RWPE2 (cell line): ENCODE measurements at regions not wholly inside any gene's neighbourhood (a gene's known extent, or its start where the extent isn't known, plus 50 kb on each side); places are given as distances from the start of the nearest gene placed in this dataset.

Experiments
- ATAC-seq: fragments of 200-7000 bp; cut with Tn5 transposase; 3 replicates; pipeline ENCODE4 v1.9.1; 2021; ENCODE audit warnings: low read depth
- DNase-seq: peaks from one replicate; pipeline ENCODE4 v3.0.0-alpha.2; 2020; ENCODE audit warnings: low spot score
- H3K27ac ChIP-seq: fragments of 450-650 bp; 2 replicates; pipeline ENCODE4 v1.5.1; 2017; ENCODE audit warnings: mild to moderate bottlenecking; ENCODE audit not compliant: poor library complexity, severe bottlenecking
- H3K27me3 ChIP-seq: fragments of 250-450 bp; sonication (Bioruptor Pico); 2 replicates; pipeline ENCODE4 v1.5.1; 2021; ENCODE audit warnings: mild to moderate bottlenecking, moderate library complexity; ENCODE audit not compliant: insufficient read depth, poor library complexity, severe bottlenecking
- H3K36me3 ChIP-seq: fragments of 250-450 bp; sonication (Bioruptor Pico); 2 replicates; pipeline ENCODE4 v1.5.1; 2020; ENCODE audit warnings: low read depth, mild to moderate bottlenecking, moderate library complexity
- H3K4me1 ChIP-seq: fragments of 250-450 bp; sonication (Bioruptor Pico); 2 replicates; pipeline ENCODE4 v1.5.1; 2021; ENCODE audit warnings: mild to moderate bottlenecking, moderate library complexity; ENCODE audit not compliant: insufficient read depth, poor library complexity, severe bottlenecking
- H3K4me3 ChIP-seq: fragments of 250-450 bp; sonication (Bioruptor Pico); 2 replicates; pipeline ENCODE4 v1.5.1; 2021; ENCODE audit warnings: mild to moderate bottlenecking, moderate library complexity; ENCODE audit not compliant: severe bottlenecking
- H3K9me3 ChIP-seq: fragments of 250-450 bp; sonication (Bioruptor Pico); 2 replicates; pipeline ENCODE4 v1.5.1; 2021; ENCODE audit warnings: mild to moderate bottlenecking, moderate library complexity; ENCODE audit not compliant: severe bottlenecking
- TF ChIP-seq, protein P1 (sequence below): fragments of 450-650 bp; IDR thresholded peaks from one replicate; pipeline ENCODE4 v1.5.1; 2017; ENCODE audit warnings: mild to moderate bottlenecking, moderate library complexity; ENCODE audit not compliant: poor library complexity, severe bottlenecking

DNA sequence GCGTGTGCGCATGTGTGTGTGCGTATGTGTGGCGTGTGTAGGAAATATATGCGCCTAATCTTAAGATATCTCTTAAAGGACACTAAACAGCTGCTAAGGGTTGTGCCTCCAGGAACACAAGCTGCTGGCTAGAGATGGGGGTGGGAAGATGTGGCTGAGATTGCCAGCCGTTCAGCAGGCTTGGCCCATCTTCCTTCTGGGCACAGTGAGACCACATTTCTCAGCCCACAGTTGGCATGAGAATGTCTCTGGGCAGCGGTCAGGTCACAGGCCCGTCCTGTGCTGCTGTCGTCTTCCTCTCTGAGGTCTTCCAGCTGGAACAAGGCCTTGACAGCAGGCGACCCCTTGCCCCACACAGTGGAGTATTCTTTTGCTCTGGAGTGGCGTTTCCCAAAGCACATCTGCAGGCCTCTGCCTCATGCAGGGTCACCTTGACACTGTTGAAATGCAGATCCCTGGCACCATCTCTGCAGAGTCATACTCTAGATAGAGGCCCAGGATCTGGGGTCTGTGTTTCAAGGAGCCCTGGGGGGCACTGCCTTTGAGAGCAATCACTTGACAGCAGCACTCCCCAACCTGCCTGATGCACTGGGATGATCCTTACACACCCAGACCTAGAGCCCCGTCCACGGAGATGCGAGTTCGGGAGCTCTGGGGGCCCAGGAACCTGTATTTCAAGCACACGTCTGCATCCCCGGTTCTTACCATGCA lies 335.5 kb upstream of the SFSWAP start:
- Histone ChIP-seq H3K36me3 (no peaks in the 10 kb centered on the region), H3K27ac (no peak overlapping the region), H3K9me3 (no peaks in the 10 kb centered on the region), H3K4me1 (no peaks in the 10 kb centered on the region), H3K4me3 (no peak overlapping the region), H3K27me3 (peaks cover 10% of the 10 kb centered on the region)
- no peak for DNase-seq
- ATAC-seq, result no peak
- TF ChIP-seq, protein P1, sequence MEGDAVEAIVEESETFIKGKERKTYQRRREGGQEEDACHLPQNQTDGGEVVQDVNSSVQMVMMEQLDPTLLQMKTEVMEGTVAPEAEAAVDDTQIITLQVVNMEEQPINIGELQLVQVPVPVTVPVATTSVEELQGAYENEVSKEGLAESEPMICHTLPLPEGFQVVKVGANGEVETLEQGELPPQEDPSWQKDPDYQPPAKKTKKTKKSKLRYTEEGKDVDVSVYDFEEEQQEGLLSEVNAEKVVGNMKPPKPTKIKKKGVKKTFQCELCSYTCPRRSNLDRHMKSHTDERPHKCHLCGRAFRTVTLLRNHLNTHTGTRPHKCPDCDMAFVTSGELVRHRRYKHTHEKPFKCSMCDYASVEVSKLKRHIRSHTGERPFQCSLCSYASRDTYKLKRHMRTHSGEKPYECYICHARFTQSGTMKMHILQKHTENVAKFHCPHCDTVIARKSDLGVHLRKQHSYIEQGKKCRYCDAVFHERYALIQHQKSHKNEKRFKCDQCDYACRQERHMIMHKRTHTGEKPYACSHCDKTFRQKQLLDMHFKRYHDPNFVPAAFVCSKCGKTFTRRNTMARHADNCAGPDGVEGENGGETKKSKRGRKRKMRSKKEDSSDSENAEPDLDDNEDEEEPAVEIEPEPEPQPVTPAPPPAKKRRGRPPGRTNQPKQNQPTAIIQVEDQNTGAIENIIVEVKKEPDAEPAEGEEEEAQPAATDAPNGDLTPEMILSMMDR, result no peak

DNA sequence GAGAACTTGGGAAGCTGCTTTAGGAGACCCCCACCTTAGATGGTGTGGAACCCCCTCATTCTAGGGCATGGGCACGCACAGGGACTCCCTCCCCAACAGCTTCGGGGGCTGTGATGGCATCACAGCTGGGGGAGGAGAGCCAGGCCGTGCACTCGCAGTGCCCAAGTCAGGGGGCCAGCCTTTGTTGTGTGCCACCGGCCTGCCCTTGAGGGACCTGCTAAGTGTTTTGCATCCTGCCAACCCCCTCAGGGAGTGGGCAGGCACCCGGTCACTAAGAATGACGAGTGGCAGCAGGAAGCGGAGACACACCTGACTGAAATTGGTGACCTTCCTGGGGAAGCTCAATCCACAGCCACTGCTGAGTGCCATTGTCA lies 334.9 kb upstream of the SFSWAP start:
- peaks cover 15% of the 10 kb centered on the region for H3K27me3 ChIP-seq
- H3K4me3 ChIP-seq, result no peak overlapping the region
- ATAC-seq (no peak), DNase-seq (no peak)
- no peaks in the 10 kb centered on the region for H3K36me3 ChIP-seq
- no peak overlapping the region for H3K27ac ChIP-seq
- TF ChIP-seq, protein P1, result no peak
- H3K9me3 ChIP-seq, result no peaks in the 10 kb centered on the region
- H3K4me1 ChIP-seq, result no peaks in the 10 kb centered on the region

DNA sequence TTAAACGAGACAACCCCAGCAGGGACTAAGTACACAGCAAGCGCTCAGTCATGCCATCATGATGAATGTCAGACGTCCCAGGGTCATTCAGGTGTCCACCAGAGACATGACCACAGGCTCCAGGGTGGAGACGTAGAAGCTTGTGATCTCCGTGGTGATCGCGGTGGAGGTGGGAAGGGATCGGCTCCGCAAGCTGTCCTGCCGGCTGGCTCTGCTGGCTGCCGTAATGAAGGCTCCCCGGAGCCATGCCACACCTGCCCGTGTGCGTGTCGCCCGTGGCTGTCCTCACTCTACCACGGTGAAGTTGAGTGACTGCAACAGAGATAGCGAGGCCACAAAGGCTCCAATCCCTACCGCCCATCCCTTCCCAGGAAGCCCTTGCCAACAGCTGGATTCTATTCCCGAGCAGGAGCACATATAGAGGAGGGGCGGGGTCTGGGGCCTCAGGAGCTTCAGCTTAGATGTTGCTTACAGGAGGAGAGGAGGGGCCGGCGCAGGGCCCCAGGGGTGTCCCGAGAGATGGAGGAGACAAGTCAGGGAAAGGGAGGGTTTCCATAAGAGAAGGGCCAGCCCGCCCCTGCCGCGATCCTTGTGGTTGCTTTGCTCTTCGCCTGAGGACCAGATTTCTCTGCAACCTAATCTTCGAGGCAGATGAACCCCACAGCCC lies 332.6 kb upstream of the SFSWAP start:
- Histone ChIP-seq H3K4me1 (no peaks in the 10 kb centered on the region), H3K27ac (no peak overlapping the region), H3K27me3 (peaks cover 23% of the 10 kb centered on the region), H3K36me3 (no peaks in the 10 kb centered on the region), H3K9me3 (no peaks in the 10 kb centered on the region), H3K4me3 (no peak overlapping the region)
- ATAC-seq (no peak), DNase-seq (no peak)
- TF ChIP-seq, protein P1, result no peak

DNA sequence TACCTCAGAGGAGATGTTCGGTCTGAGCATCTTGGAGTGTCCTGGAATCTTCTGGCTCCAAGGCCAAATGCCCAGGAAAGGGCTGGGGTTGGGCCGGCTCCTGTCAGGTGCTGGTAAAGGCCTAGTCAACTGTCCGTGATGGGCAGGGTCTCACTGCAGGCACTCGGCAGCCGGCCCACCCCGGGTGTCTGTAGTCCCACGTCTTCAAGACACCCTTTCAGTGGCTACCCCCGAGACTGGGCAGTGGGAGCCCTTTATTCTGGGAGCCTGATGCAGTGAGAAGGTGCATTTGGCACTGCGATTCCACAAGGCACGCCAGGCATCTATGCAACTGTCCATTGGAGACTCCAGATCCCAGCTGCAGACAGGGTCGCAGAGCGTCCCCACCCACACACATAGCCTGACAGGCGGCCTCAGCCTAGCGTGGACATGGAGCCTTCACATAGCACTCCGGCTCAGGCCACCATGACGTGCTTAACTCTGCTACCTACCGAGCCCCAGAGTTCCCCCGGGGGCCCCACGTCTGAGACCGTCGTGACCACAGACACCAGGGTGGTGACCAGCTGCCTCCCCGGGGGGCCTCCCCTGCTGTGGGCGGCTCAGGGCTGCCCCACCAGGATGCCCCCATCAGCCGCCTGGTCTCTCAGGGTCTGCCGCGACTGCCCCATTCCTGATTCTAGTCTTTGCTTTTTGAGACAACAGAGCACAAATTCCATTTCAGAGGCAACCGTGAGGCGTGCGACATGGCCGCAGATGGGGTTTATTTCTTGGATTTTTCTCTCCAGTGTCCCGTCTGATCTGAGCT lies 331.8 kb upstream of the SFSWAP start:
- Histone ChIP-seq H3K27me3 (peaks cover 24% of the 10 kb centered on the region), H3K4me3 (no peak overlapping the region), H3K27ac (no peak overlapping the region), H3K36me3 (no peaks in the 10 kb centered on the region), H3K4me1 (no peaks in the 10 kb centered on the region), H3K9me3 (no peaks in the 10 kb centered on the region)
- DNase-seq, result no peak
- TF ChIP-seq, protein P1, result no peak
- ATAC-seq, result no peak
